ENCODE measurements at regions not wholly inside any gene's neighbourhood (a gene's known extent, or its start where the extent isn't known, plus 50 kb on each side); places are given as distances from the start of the nearest gene placed in this dataset.

DNA sequence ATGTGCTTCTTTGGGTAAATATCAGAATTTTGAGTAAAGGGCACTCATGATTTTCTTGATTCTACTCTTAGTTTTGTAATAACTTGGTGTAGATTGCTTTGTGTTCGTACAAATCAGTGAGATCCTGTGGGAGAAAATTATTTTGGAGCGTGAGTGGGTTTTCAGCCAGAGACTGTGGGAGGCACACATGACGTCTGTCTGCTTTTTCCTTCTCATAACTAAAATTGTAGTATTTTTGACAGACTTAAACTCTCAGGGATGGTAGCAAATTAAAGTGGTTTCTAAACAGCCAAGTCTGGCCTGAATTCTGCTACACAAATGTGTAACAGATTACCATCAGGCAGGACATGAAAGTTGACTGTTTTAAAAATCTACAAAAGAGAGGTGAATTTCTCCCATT is 222.6 kb downstream of the OTOR start:
- no peak overlapping the region for H3K27ac Mint-ChIP-seq
- TF ChIP-seq, protein P1, sequence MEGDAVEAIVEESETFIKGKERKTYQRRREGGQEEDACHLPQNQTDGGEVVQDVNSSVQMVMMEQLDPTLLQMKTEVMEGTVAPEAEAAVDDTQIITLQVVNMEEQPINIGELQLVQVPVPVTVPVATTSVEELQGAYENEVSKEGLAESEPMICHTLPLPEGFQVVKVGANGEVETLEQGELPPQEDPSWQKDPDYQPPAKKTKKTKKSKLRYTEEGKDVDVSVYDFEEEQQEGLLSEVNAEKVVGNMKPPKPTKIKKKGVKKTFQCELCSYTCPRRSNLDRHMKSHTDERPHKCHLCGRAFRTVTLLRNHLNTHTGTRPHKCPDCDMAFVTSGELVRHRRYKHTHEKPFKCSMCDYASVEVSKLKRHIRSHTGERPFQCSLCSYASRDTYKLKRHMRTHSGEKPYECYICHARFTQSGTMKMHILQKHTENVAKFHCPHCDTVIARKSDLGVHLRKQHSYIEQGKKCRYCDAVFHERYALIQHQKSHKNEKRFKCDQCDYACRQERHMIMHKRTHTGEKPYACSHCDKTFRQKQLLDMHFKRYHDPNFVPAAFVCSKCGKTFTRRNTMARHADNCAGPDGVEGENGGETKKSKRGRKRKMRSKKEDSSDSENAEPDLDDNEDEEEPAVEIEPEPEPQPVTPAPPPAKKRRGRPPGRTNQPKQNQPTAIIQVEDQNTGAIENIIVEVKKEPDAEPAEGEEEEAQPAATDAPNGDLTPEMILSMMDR (IDR thresholded peaks at IDR 0.05) = no peak
- ATAC-seq (ENCODE audit: low read depth) (no peak), DNase-seq (no peak)
- ChIA-PET CTCF (no interaction called here), POLR2A (no interaction called here)
- H3K4me3 Mint-ChIP-seq = no peak overlapping the region
- no peaks in the 10 kb centered on the region for H3K9me3 Mint-ChIP-seq
- no peaks in the 10 kb centered on the region for H3K36me3 Mint-ChIP-seq (ENCODE audit: low read depth)
- H3K4me1 Mint-ChIP-seq = no peaks in the 10 kb centered on the region
- intact Hi-C loops (cut with micrococcal nuclease) = no loop called here
- H3K27me3 Mint-ChIP-seq = no peaks in the 10 kb centered on the region

DNA sequence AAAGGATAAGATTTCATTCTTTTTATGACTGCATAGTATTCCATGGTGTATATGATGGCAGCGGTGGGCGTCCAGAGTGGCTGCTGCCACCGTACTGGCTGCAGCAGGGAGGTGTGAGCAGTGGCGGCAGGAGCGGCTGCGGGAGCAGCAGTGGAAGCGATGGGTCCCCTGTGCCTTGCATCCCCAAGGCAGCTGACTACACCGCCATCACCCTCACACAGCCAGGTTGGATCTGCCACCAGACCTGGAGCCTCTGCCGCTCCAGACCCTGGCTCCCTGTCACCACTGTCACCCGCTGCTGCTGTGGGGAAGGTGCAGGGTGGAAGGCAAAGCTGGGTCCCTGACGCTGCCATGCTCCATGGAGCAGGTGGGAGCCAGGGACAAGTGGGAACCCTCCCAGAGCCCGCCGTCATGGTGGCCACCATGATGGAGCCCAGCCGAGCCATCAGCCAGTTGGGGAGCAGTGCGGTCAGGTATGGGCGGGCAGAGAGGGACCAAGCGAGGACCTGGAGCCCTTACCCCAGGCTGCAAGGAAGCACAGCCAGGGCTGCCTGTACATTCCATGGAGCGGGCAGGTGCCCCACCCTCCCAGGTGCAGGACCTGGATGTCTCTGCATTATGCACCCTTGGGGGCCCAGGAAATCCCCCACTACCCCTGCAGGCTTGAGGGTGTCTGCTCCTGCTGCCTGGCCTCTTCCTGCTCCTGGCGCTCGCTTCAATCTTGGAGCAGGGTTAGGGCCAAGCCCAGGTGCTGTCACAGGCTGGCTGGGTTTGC is 226.1 kb downstream of the OTOR start:
- DNase-seq (no peak), ATAC-seq (ENCODE audit: low read depth) (no peak)
- TF ChIP-seq, protein P1 (IDR thresholded peaks at IDR 0.05) = no peak
- intact Hi-C loops (cut with micrococcal nuclease) = no loop called here
- POLR2A ChIA-PET = no interaction called here
- CTCF ChIA-PET = no interaction called here
- Mint-ChIP-seq H3K4me3 (no peak overlapping the region), H3K27ac (no peak overlapping the region), H3K9me3 (no peaks in the 10 kb centered on the region), H3K4me1 (no peaks in the 10 kb centered on the region), H3K36me3 (ENCODE audit: low read depth) (no peaks in the 10 kb centered on the region), H3K27me3 (no peaks in the 10 kb centered on the region)

DNA sequence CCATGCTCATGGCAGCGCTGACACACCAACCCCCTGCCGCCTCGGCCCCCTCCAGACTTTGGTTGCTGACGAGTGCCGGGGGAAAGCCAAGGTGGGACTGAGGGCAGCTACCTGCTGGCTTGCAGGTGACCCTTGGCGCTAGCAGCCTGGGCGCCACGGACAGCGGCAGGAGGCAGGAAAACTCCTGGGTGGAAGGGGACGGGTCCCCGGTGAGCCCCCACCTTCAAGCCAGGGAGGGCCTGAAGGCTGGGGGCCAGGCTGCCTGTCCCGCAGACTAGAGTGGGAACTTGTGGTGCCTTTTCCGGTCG is 226.7 kb downstream of the OTOR start:
- ChIA-PET POLR2A (no interaction called here), CTCF (no interaction called here)
- no peak overlapping the region for H3K27ac Mint-ChIP-seq
- DNase-seq (no peak), ATAC-seq (ENCODE audit: low read depth) (no peak)
- no peaks in the 10 kb centered on the region for H3K4me1 Mint-ChIP-seq
- intact Hi-C loops (cut with micrococcal nuclease) = no loop called here
- H3K27me3 Mint-ChIP-seq = no peaks in the 10 kb centered on the region
- no peak overlapping the region for H3K4me3 Mint-ChIP-seq
- TF ChIP-seq, protein P1 (IDR thresholded peaks at IDR 0.05) = no peak
- no peaks in the 10 kb centered on the region for H3K9me3 Mint-ChIP-seq
- no peaks in the 10 kb centered on the region for H3K36me3 Mint-ChIP-seq (ENCODE audit: low read depth)

GRCh38 chr20:16975682-16976081 is 227.5 kb downstream of the OTOR start:
- no peaks in the 10 kb centered on the region for H3K9me3 Mint-ChIP-seq
- H3K27ac Mint-ChIP-seq = no peak overlapping the region
- TF ChIP-seq, protein P1 (IDR thresholded peaks at IDR 0.05) = no peak
- H3K4me3 Mint-ChIP-seq = no peak overlapping the region
- H3K27me3 Mint-ChIP-seq = no peaks in the 10 kb centered on the region
- H3K4me1 Mint-ChIP-seq = no peaks in the 10 kb centered on the region
- POLR2A ChIA-PET = no interaction called here
- DNase-seq (no peak), ATAC-seq (ENCODE audit: low read depth) (no peak)
- H3K36me3 Mint-ChIP-seq (ENCODE audit: low read depth) = no peaks in the 10 kb centered on the region
- CTCF ChIA-PET = no interaction called here
- intact Hi-C loops (cut with micrococcal nuclease) = no loop called here

- DNase-seq (no peak), ATAC-seq (ENCODE audit: low read depth) (no peak)
- Mint-ChIP-seq H3K27me3 (no peaks in the 10 kb centered on the region), H3K4me1 (no peaks in the 10 kb centered on the region), H3K9me3 (peaks cover 3% of the 10 kb centered on the region), H3K27ac (no peak overlapping the region), H3K36me3 (ENCODE audit: low read depth) (no peaks in the 10 kb centered on the region), H3K4me3 (no peak overlapping the region)
- ChIA-PET CTCF (no interaction called here), POLR2A (no interaction called here)
- TF ChIP-seq, protein P1 (IDR thresholded peaks at IDR 0.05) = no peak
- intact Hi-C loops (cut with micrococcal nuclease) = no loop called here
Measured at GRCh38 chr20:16978497-16978896, 230.3 kb downstream of the OTOR start.

All from activated B cell treated with CpG ODN at 0.5 μM for 24 hours (primary cell).